Adrenal gland (tissue), 9 donors: ENCODE measurements at regions not wholly inside any gene's neighbourhood (a gene's known extent, or its start where the extent isn't known, plus 50 kb on each side); places are given as distances from the start of the nearest gene placed in this dataset.

ENCODE experiments used
- DNase-seq, 7 donors: peaks; one replicate each; pipeline ENCODE4 v3.0.0-alpha.2; 2019 to 2020
- H3K27ac ChIP-seq, 5 donors: fragments of 200-600 bp; sonication (generic) in 4 of 5; 1 replicate in 3 of 5; 2 replicates in 2 of 5; pipeline versions ENCODE4 v1.5.1 to v1.8.0; 2016 to 2020; ENCODE audit warnings: mild to moderate bottlenecking in 1 of 5
- H3K27me3 ChIP-seq: fragments of 200-600 bp; 2 replicates; pipeline ENCODE4 v1.8.0; 2021
- H3K36me3 ChIP-seq, 2 donors: fragments of 200-600 bp; replicated peaks in 1 of 2; 1 replicate in 1 of 2; 2 replicates in 1 of 2; pipeline versions ENCODE4 v1.5.1 to v1.8.0; 2018 to 2022
- H3K4me1 ChIP-seq, 2 donors: fragments of 200-600 bp; replicated peaks in 1 of 2; 1 replicate in 1 of 2; 2 replicates in 1 of 2; pipeline versions ENCODE4 v1.5.1 to v1.8.0; 2018 to 2021
- H3K4me3 ChIP-seq, 4 donors: fragments of 200-600 bp; sonication (generic) in 3 of 4; one replicate each; pipeline ENCODE4 v1.5.1; 2016 to 2018
- H3K9me3 ChIP-seq, 3 donors: fragments of 200-600 bp; sonication (generic) in 1 of 3; replicated peaks in 1 of 3; 1 replicate in 2 of 3; 2 replicates in 1 of 3; pipeline versions ENCODE4 v1.5.1 to v1.8.0; 2016 to 2021
- POLR2A ChIP-seq, 2 donors: fragments of 450-650 bp; IDR thresholded peaks; one replicate each; pipeline ENCODE4 v1.6.1; 2017; ENCODE audit warnings: antibody characterized with exemption in 2 of 2, mild to moderate bottlenecking in 2 of 2, moderate library complexity in 1 of 2
- WGBS, 4 donors: extraction: QIAGEN DNeasy Blood & Tissue Kit in 2 of 4; methylation state at CpG; one replicate each; pipeline versions ENCODE4 v1.1.5 to v1.1.7; 2013 to 2017; 5-methylcytosine and 5-hydroxymethylcytosine counted together
- intact Hi-C, 2 donors: fragments of 100-400 bp; cut with DNase I; formaldehyde crosslinking; loops; one replicate each; pipeline versions ENCODE4 v1.14.1 to v1.15.0; 2022 to 2023
- TF ChIP-seq, protein P1 (sequence below), 6 experiments: fragments of 450-650 bp in 4 of 6; fragments of 200-600 bp in 2 of 6; sonication (generic) in 1 of 6; IDR thresholded peaks; 1 replicate in 5 of 6; 2 replicates in 1 of 6; pipeline versions ENCODE4 v1.5.1 to v1.8.0; 2016 to 2021; ENCODE audit warnings: antibody characterized with exemption in 6 of 6, mild to moderate bottlenecking in 2 of 6, moderate library complexity in 1 of 6
- donor health status: healthy with polysubstance abuse.
- donor health status: Bipolar disorder and iron deficiency.
- donor health status: DM: yes; HTN: yes; CAD: no.
- donor health status: DM: no; HTN: no; CAD: no.
- donor health status: DM: no; HTN: no; CAD: no.

GRCh38 chr7:54908760-54909438, 109.9 kb upstream of the EGFR start:
- 91 to 96% (median 93%) methylated on average over 2 of the region's 2 CpGs for WGBS, 4 donors

DNA sequence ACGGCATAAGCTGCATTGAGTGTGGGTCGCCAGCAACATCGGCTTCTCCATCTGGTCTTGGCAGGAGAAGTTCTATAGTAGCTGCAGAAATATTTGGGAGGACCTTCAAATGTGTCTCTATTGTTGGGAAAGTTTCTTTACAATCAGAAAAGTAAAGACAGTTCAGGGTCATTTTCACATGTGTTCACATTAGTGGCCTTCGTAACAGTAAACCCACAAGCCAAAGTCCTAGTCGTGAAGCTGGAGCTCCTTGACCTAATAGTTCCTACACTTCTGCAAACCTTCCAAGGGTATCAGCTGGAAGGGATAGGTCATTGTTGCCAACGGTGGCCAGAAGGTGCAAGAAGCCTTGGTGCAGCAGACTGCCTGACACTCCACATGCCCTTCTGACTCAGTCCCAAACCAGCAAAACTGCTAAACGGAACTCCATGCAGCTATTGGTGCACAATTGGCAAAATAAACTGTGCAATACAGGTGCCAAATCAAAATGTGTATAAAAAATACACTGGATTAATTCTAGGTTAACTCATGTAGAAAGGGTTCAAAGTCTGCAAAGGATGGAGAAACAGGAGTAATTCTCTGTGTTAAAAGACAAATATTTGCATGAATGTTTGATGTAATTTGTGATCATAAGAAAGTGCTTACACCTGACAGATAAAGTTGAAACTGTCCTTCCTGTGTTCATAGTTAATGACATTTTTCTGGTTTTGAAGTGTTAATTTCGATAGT, 102.8 kb upstream of the EGFR start:
- 78 to 79% (median 78%) methylated on average over 8 of the region's 8 CpGs for WGBS, 4 donors
- H3K9me3 ChIP-seq: no peaks in the 10 kb centered on the region
- no peak overlapping the region for H3K4me3 ChIP-seq
- no peak for TF ChIP-seq POLR2A (IDR thresholded peaks at IDR 0.05)
- TF ChIP-seq, protein P1, sequence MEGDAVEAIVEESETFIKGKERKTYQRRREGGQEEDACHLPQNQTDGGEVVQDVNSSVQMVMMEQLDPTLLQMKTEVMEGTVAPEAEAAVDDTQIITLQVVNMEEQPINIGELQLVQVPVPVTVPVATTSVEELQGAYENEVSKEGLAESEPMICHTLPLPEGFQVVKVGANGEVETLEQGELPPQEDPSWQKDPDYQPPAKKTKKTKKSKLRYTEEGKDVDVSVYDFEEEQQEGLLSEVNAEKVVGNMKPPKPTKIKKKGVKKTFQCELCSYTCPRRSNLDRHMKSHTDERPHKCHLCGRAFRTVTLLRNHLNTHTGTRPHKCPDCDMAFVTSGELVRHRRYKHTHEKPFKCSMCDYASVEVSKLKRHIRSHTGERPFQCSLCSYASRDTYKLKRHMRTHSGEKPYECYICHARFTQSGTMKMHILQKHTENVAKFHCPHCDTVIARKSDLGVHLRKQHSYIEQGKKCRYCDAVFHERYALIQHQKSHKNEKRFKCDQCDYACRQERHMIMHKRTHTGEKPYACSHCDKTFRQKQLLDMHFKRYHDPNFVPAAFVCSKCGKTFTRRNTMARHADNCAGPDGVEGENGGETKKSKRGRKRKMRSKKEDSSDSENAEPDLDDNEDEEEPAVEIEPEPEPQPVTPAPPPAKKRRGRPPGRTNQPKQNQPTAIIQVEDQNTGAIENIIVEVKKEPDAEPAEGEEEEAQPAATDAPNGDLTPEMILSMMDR (IDR thresholded peaks at IDR 0.05): no peak
- no peak overlapping the region for H3K27ac ChIP-seq
- DNase-seq: no peak
- H3K4me1 ChIP-seq: no peaks in the 10 kb centered on the region
- no peaks in the 10 kb centered on the region for H3K36me3 ChIP-seq
- intact Hi-C loops: no loop called here
- H3K27me3 ChIP-seq: no peaks in the 10 kb centered on the region

More at GRCh38 chr7:54908760-54909438, 109.9 kb upstream of the EGFR start:
- Histone ChIP-seq H3K4me1 (no peaks in the 10 kb centered on the region), H3K27me3 (no peaks in the 10 kb centered on the region), H3K4me3 (no peak overlapping the region), H3K36me3 (no peaks in the 10 kb centered on the region), H3K27ac (no peak overlapping the region), H3K9me3 (no peaks in the 10 kb centered on the region)
- no peak for DNase-seq
- intact Hi-C loops: no loop called here
- TF ChIP-seq, protein P1 (IDR thresholded peaks at IDR 0.05): no peak
- no peak for TF ChIP-seq POLR2A (IDR thresholded peaks at IDR 0.05)

DNA sequence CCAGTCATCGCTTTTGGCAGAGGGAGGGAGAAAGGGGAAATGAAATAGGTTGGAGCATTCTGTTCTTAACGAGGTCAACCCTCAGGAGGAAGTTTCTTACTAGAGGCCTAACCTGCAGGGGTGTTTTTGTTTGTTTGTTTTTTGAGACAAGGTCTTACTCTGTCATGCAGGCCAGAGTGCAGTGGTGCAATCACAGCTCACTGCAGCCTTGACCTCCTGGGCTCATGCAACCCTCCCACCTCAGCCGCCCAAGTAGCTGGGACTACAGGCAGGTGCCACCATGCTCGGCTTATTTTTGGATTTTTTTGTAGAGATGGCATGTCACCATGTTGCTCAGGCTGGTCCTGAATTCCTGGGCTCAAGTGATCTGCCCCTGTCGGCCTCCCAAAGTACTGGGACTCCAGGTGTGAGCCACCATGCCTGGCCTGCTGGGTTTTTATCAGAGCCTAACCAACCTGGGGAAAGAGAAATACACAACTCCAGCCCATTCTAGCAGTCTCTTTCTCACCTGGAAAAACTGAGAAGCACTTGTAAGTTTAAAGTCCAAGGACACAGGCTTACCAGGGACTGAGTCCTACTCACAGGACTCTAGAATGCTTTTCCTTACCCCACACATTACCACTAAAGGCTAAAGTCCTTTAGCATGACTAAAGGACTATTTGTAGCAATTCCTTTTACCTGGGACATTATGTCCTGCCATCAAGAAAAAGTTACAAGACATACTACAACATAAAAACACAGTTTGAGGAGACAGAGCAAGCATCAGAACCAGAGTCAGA, 101.0 kb upstream of the EGFR start:
- TF ChIP-seq, protein P1 (IDR thresholded peaks at IDR 0.05): no peak
- TF ChIP-seq POLR2A (IDR thresholded peaks at IDR 0.05): no peak
- Histone ChIP-seq H3K27me3 (no peaks in the 10 kb centered on the region), H3K9me3 (no peaks in the 10 kb centered on the region), H3K4me1 (no peaks in the 10 kb centered on the region), H3K27ac (no peak overlapping the region), H3K36me3 (no peaks in the 10 kb centered on the region), H3K4me3 (no peak overlapping the region)
- 77 to 83% (median 81%) methylated on average over 5 of the region's 5 CpGs for WGBS, 4 donors
- no peak for DNase-seq
- intact Hi-C loops: no loop called here

DNA sequence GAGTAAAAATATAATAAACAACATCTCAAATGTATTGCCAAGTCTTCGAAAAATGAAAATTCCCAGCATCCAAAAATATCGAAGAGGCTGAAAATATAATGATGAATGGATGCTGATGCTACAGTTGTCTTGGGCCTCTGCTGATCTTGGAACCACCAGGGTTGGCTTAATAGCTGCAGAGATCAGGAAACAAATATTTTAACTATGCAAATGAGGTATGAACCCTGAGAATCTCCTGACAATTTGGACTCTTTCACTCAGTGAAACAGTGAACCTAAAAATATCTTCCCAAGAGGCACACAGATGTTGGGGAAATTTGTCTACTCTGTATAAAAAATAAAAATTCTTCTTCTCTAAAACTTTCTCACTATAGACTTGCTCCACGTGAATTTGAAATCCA, 97.7 kb upstream of the EGFR start:
- Histone ChIP-seq H3K27me3 (no peaks in the 10 kb centered on the region), H3K4me3 (no peak overlapping the region), H3K9me3 (no peaks in the 10 kb centered on the region), H3K4me1 (no peaks in the 10 kb centered on the region), H3K27ac (no peak overlapping the region), H3K36me3 (no peaks in the 10 kb centered on the region)
- intact Hi-C loops: no loop called here
- WGBS, 4 donors: 55 to 67% (median 61%) methylated on average over 3 of the region's 3 CpGs
- TF ChIP-seq POLR2A (IDR thresholded peaks at IDR 0.05): no peak
- TF ChIP-seq, protein P1 (IDR thresholded peaks at IDR 0.05): no peak
- no peak for DNase-seq
